Activated T-helper 17 cell treated with anti-CD3 and anti-CD28 coated beads, Interleukin-2, amount 50 U/mL, for 72 hours (primary cell): ENCODE measurements at regions not wholly inside any gene's neighbourhood (a gene's known extent, or its start where the extent isn't known, plus 50 kb on each side); places are given as distances from the start of the nearest gene placed in this dataset.
"Not testable (repeated sequence)": the region's sequence is repeated elsewhere in the genome, so short reads cannot be mapped to it uniquely, and the experiment has no call there.

Source experiments
- ATAC-seq: fragments of 150-1000 bp; cut with Tn5 transposase; replicated peaks from 2 replicates; pipeline ENCODE4 v1.10.0; 2021; ENCODE audit warnings: mild to moderate bottlenecking, moderate library complexity
- H3K27ac Mint-ChIP-seq: one replicate; pipeline ENCODE4 v1.8.0; 2022; ENCODE audit warnings: mixed read lengths
- H3K27me3 Mint-ChIP-seq: one replicate; pipeline ENCODE4 v1.8.0; 2022; ENCODE audit warnings: mixed read lengths
- H3K36me3 Mint-ChIP-seq: one replicate; pipeline ENCODE4 v1.8.0; 2022; ENCODE audit warnings: low read depth, mild to moderate bottlenecking, mixed read lengths
- H3K4me1 Mint-ChIP-seq: one replicate; pipeline ENCODE4 v1.8.0; 2022; ENCODE audit warnings: mixed read lengths
- H3K4me3 Mint-ChIP-seq: one replicate; pipeline ENCODE4 v1.8.0; 2022; ENCODE audit warnings: mild to moderate bottlenecking, mixed read lengths
- H3K9me3 Mint-ChIP-seq: one replicate; pipeline ENCODE4 v1.8.0; 2022; ENCODE audit warnings: mixed read lengths

GRCh38 chr2:155502766-155503165, 804.3 kb downstream of the KCNJ3 start:
- Mint-ChIP-seq H3K4me3 (no peak overlapping the region), H3K27me3 (no peaks in the 10 kb centered on the region), H3K9me3 (peaks cover 6% of the 10 kb centered on the region), H3K27ac (no peak overlapping the region), H3K4me1 (no peaks in the 10 kb centered on the region), H3K36me3 (no peaks in the 10 kb centered on the region)
- no peak for ATAC-seq

- no peak overlapping the region for H3K27ac Mint-ChIP-seq
- H3K4me3 Mint-ChIP-seq, result no peak overlapping the region
- no peak for ATAC-seq
- H3K36me3 Mint-ChIP-seq, result no peaks in the 10 kb centered on the region
- H3K9me3 Mint-ChIP-seq, result peaks cover 3% of the 10 kb centered on the region
- no peaks in the 10 kb centered on the region for H3K4me1 Mint-ChIP-seq
- no peaks in the 10 kb centered on the region for H3K27me3 Mint-ChIP-seq
Measured at GRCh38 chr2:155498106-155498505, 799.6 kb downstream of the KCNJ3 start.

GRCh38 chr2:155494744-155495143, 796.2 kb downstream of the KCNJ3 start:
- Mint-ChIP-seq H3K36me3 (no peaks in the 10 kb centered on the region), H3K9me3 (no peaks in the 10 kb centered on the region), H3K27me3 (no peaks in the 10 kb centered on the region), H3K4me3 (no peak overlapping the region), H3K27ac (no peak overlapping the region), H3K4me1 (no peaks in the 10 kb centered on the region)
- no peak for ATAC-seq

- Mint-ChIP-seq H3K4me3 (no peak overlapping the region), H3K27me3 (no peaks in the 10 kb centered on the region), H3K4me1 (no peaks in the 10 kb centered on the region), H3K27ac (no peak overlapping the region), H3K9me3 (no peaks in the 10 kb centered on the region), H3K36me3 (no peaks in the 10 kb centered on the region)
- ATAC-seq, result no peak
Measured at GRCh38 chr2:155485141-155485842, 786.8 kb downstream of the KCNJ3 start.

GRCh38 chr2:155481141-155481540, 782.6 kb downstream of the KCNJ3 start:
- H3K27ac Mint-ChIP-seq, result no peak overlapping the region
- H3K4me1 Mint-ChIP-seq, result no peaks in the 10 kb centered on the region
- H3K9me3 Mint-ChIP-seq, result no peaks in the 10 kb centered on the region
- ATAC-seq, result no peak
- no peaks in the 10 kb centered on the region for H3K36me3 Mint-ChIP-seq
- H3K4me3 Mint-ChIP-seq, result no peak overlapping the region
- H3K27me3 Mint-ChIP-seq, result no peaks in the 10 kb centered on the region

- H3K27ac Mint-ChIP-seq, H3K4me1 Mint-ChIP-seq, H3K36me3 Mint-ChIP-seq, H3K9me3 Mint-ChIP-seq, H3K4me3 Mint-ChIP-seq, H3K27me3 Mint-ChIP-seq, ATAC-seq: not testable (repeated sequence)
Measured at GRCh38 chr2:155472018-155472417, 773.5 kb downstream of the KCNJ3 start.

GRCh38 chr2:155456222-155456621, 757.7 kb downstream of the KCNJ3 start:
- no peak overlapping the region for H3K4me3 Mint-ChIP-seq
- no peaks in the 10 kb centered on the region for H3K36me3 Mint-ChIP-seq
- no peaks in the 10 kb centered on the region for H3K27me3 Mint-ChIP-seq
- ATAC-seq, result no peak
- no peaks in the 10 kb centered on the region for H3K4me1 Mint-ChIP-seq
- no peak overlapping the region for H3K27ac Mint-ChIP-seq
- no peaks in the 10 kb centered on the region for H3K9me3 Mint-ChIP-seq

GRCh38 chr2:155442755-155443372, 744.4 kb downstream of the KCNJ3 start:
- Mint-ChIP-seq H3K4me3 (no peak overlapping the region), H3K9me3 (no peaks in the 10 kb centered on the region), H3K27ac (no peak overlapping the region), H3K36me3 (no peaks in the 10 kb centered on the region), H3K27me3 (no peaks in the 10 kb centered on the region), H3K4me1 (no peaks in the 10 kb centered on the region)
- no peak for ATAC-seq

GRCh38 chr2:155442088-155442487, 743.6 kb downstream of the KCNJ3 start:
- no peaks in the 10 kb centered on the region for H3K4me1 Mint-ChIP-seq
- H3K36me3 Mint-ChIP-seq, result no peaks in the 10 kb centered on the region
- H3K9me3 Mint-ChIP-seq, result no peaks in the 10 kb centered on the region
- H3K4me3 Mint-ChIP-seq, result no peak overlapping the region
- H3K27me3 Mint-ChIP-seq, result no peaks in the 10 kb centered on the region
- ATAC-seq, result no peak
- no peak overlapping the region for H3K27ac Mint-ChIP-seq

- H3K9me3 Mint-ChIP-seq, result peaks cover 4% of the 10 kb centered on the region
- H3K27ac Mint-ChIP-seq, result no peak overlapping the region
- H3K4me1 Mint-ChIP-seq, result no peaks in the 10 kb centered on the region
- ATAC-seq, result no peak
- H3K27me3 Mint-ChIP-seq, result peaks cover 3% of the 10 kb centered on the region
- no peaks in the 10 kb centered on the region for H3K36me3 Mint-ChIP-seq
- H3K4me3 Mint-ChIP-seq, result no peak overlapping the region
Measured at GRCh38 chr2:155431004-155431507, 732.6 kb downstream of the KCNJ3 start.

- H3K36me3 Mint-ChIP-seq, result no peaks in the 10 kb centered on the region
- no peaks in the 10 kb centered on the region for H3K9me3 Mint-ChIP-seq
- H3K4me3 Mint-ChIP-seq, result no peak overlapping the region
- H3K4me1 Mint-ChIP-seq, result no peaks in the 10 kb centered on the region
- ATAC-seq, result no peak
- no peak overlapping the region for H3K27ac Mint-ChIP-seq
- H3K27me3 Mint-ChIP-seq, result no peaks in the 10 kb centered on the region
Measured at GRCh38 chr2:155427470-155427869, 729.0 kb downstream of the KCNJ3 start.

- Mint-ChIP-seq H3K4me3 (no peak overlapping the region), H3K27me3 (no peaks in the 10 kb centered on the region), H3K9me3 (no peaks in the 10 kb centered on the region), H3K4me1 (no peaks in the 10 kb centered on the region), H3K27ac (no peak overlapping the region), H3K36me3 (no peaks in the 10 kb centered on the region)
- no peak for ATAC-seq
Measured at GRCh38 chr2:155424518-155424917, 726.0 kb downstream of the KCNJ3 start.

- Mint-ChIP-seq H3K36me3 (no peaks in the 10 kb centered on the region), H3K4me3 (no peak overlapping the region), H3K4me1 (no peaks in the 10 kb centered on the region), H3K27ac (no peak overlapping the region), H3K9me3 (no peaks in the 10 kb centered on the region), H3K27me3 (no peaks in the 10 kb centered on the region)
- ATAC-seq, result no peak
Measured at GRCh38 chr2:155418753-155419152, 720.3 kb downstream of the KCNJ3 start.

- H3K9me3 Mint-ChIP-seq, result no peaks in the 10 kb centered on the region
Measured at GRCh38 chr2:155412598-155412997, 714.1 kb downstream of the KCNJ3 start.

GRCh38 chr2:155404433-155405002, 706.0 kb downstream of the KCNJ3 start:
- no peak for ATAC-seq
- Mint-ChIP-seq H3K27me3 (no peaks in the 10 kb centered on the region), H3K4me1 (no peaks in the 10 kb centered on the region), H3K4me3 (no peak overlapping the region), H3K9me3 (peaks cover 20% of the 10 kb centered on the region), H3K36me3 (no peaks in the 10 kb centered on the region), H3K27ac (no peak overlapping the region)

More at GRCh38 chr2:155412598-155412997, 714.1 kb downstream of the KCNJ3 start:
- Mint-ChIP-seq H3K27me3 (no peaks in the 10 kb centered on the region), H3K36me3 (no peaks in the 10 kb centered on the region), H3K4me3 (no peak overlapping the region), H3K4me1 (no peaks in the 10 kb centered on the region), H3K27ac (no peak overlapping the region)
- ATAC-seq, result no peak
